OCI-LY7 (cell line): ENCODE measurements at regions not wholly inside any gene's neighbourhood (a gene's known extent, or its start where the extent isn't known, plus 50 kb on each side); places are given as distances from the start of the nearest gene placed in this dataset.

ENCODE experiments used
- BruUV-seq: library from RNA; stranded (reverse); fragments of 400-500 nt; replicated peaks from 2 replicates; lab custom pipeline; 2021; lab: Mats Ljungman, UMichigan
- CTCF ChIA-PET: fragments of 300-600 bp; sonication (Branson Sonifier 250); formaldehyde crosslinking; loops from one replicate; lab custom pipeline; 2022; ENCODE audit warnings: antibody characterized with exemption; ENCODE audit not compliant: unreplicated experiment; lab: Charles Lee
- POLR2A ChIA-PET: fragments of 300-600 bp; sonication (Branson Sonifier 250); formaldehyde crosslinking; loops from one replicate; lab custom pipeline; 2022; ENCODE audit warnings: antibody characterized with exemption; lab: Charles Lee
- DNase-seq: peaks from one replicate; pipeline ENCODE4 v3.0.0-alpha.2; 2015; ENCODE audit warnings: low spot score
- H2AFZ ChIP-seq: fragments of 200-600 bp; sonication (generic), shearing (Covaris generic); 2 replicates; pipeline ENCODE4 v1.6.1; 2014; ENCODE audit warnings: mild to moderate bottlenecking, antibody characterized with exemption, low read length, moderate library complexity
- H3K27ac ChIP-seq: fragments of 200-600 bp; sonication (generic); 2 replicates; pipeline ENCODE4 v1.5.1; 2014; ENCODE audit warnings: mixed run types, low read depth, mild to moderate bottlenecking, moderate library complexity, low read length, inconsistent platforms; ENCODE audit not compliant: poor library complexity, severe bottlenecking
- H3K36me3 ChIP-seq: fragments of 200-600 bp; sonication (generic); 2 replicates; pipeline ENCODE4 v1.6.1; 2014; ENCODE audit warnings: mild to moderate bottlenecking, antibody characterized with exemption, low read length, moderate library complexity, mixed read lengths; ENCODE audit not compliant: insufficient read depth
- H3K4me1 ChIP-seq: fragments of 200-600 bp; sonication (generic); 2 replicates; pipeline ENCODE4 v1.5.1; 2014; ENCODE audit warnings: mild to moderate bottlenecking, low read length; ENCODE audit not compliant: insufficient read depth, poor library complexity, severe bottlenecking
- H3K4me2 ChIP-seq: fragments of 200-600 bp; sonication (generic); 2 replicates; pipeline ENCODE4 v1.6.1; 2014; ENCODE audit warnings: mild to moderate bottlenecking, low read length
- H3K4me3 ChIP-seq: fragments of 200-600 bp; sonication (generic); 2 replicates; pipeline ENCODE4 v1.5.1; 2014; ENCODE audit warnings: mild to moderate bottlenecking, low read depth, low read length; ENCODE audit not compliant: poor library complexity, severe bottlenecking
- H3K79me2 ChIP-seq: fragments of 200-600 bp; sonication (generic); 2 replicates; pipeline ENCODE4 v1.6.1; 2016; ENCODE audit warnings: low read depth, mild to moderate bottlenecking, low read length, moderate library complexity, mixed read lengths; ENCODE audit not compliant: insufficient read depth
- H3K9me2 ChIP-seq: fragments of 200-600 bp; sonication (generic); 2 replicates; pipeline ENCODE4 v1.6.1; 2016; ENCODE audit warnings: mild to moderate bottlenecking, low read length, mixed read lengths; ENCODE audit not compliant: insufficient read depth
- H3K9me3 ChIP-seq: fragments of 200-600 bp; sonication (generic); 2 replicates; pipeline ENCODE4 v1.6.1; 2014; ENCODE audit warnings: mild to moderate bottlenecking, mixed run types, low read length, mixed read lengths
- H4K20me1 ChIP-seq: fragments of 200-600 bp; sonication (generic); 2 replicates; pipeline ENCODE4 v1.6.1; 2014; ENCODE audit warnings: mild to moderate bottlenecking, antibody characterized with exemption, low read length, moderate library complexity, mixed read lengths; ENCODE audit not compliant: insufficient read depth
- EZH2phosphoT487 ChIP-seq: fragments of 200-600 bp; sonication (generic); IDR thresholded peaks from 2 replicates; pipeline ENCODE4 v1.6.1; 2018; ENCODE audit warnings: low read depth, borderline replicate concordance, mild to moderate bottlenecking, mixed run types, antibody characterized with exemption, low read length, moderate library complexity, mixed read lengths
- intact Hi-C: fragments of 100-400 bp; cut with micrococcal nuclease; formaldehyde crosslinking; loops from one replicate; pipeline ENCODE4 v1.10.0; 2022; ENCODE audit not compliant: unreplicated experiment
- TF ChIP-seq, protein P1 (sequence below): fragments of 200-600 bp; sonication (generic); conservative IDR thresholded peaks from 2 replicates; pipeline ENCODE4 v1.5.1; 2014; ENCODE audit warnings: mild to moderate bottlenecking, antibody characterized with exemption, low read length, moderate library complexity, mixed read lengths

DNA sequence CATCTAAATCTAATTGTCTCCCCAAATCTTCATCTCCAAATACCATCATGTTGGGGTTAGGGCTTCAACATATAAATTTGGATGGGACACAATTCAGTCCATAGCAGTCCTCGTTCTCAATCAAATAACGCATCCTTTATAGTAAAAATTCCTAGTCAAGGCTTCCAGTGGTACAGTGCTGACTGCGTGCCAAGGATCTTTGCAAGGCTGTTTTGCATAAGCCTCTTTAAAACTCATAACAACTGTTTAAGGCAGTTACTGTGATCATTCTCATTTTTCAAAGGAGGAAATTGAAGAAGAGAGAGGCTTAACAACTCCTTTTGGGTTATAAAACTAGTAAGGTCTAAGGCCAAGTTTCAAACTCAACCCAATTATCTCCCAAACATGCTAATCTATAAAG lies 666.9 kb downstream of the NYAP2 start:
- H3K4me1 ChIP-seq = no peaks in the 10 kb centered on the region
- no peak overlapping the region for H3K27ac ChIP-seq
- H4K20me1 ChIP-seq = no peaks in the 10 kb centered on the region
- no peaks in the 10 kb centered on the region for H3K9me3 ChIP-seq
- no peaks in the 10 kb centered on the region for H3K36me3 ChIP-seq
- POLR2A ChIA-PET = no interaction called here
- H3K4me3 ChIP-seq = no peak overlapping the region
- DNase-seq = no peak
- no peak overlapping the region for H3K4me2 ChIP-seq
- CTCF ChIA-PET = no interaction called here
- intact Hi-C loops = no loop called here
- TF ChIP-seq EZH2phosphoT487 = no peak
- TF ChIP-seq, protein P1, sequence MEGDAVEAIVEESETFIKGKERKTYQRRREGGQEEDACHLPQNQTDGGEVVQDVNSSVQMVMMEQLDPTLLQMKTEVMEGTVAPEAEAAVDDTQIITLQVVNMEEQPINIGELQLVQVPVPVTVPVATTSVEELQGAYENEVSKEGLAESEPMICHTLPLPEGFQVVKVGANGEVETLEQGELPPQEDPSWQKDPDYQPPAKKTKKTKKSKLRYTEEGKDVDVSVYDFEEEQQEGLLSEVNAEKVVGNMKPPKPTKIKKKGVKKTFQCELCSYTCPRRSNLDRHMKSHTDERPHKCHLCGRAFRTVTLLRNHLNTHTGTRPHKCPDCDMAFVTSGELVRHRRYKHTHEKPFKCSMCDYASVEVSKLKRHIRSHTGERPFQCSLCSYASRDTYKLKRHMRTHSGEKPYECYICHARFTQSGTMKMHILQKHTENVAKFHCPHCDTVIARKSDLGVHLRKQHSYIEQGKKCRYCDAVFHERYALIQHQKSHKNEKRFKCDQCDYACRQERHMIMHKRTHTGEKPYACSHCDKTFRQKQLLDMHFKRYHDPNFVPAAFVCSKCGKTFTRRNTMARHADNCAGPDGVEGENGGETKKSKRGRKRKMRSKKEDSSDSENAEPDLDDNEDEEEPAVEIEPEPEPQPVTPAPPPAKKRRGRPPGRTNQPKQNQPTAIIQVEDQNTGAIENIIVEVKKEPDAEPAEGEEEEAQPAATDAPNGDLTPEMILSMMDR = no peak
- no TSS peak for BruUV-seq
- no peaks in the 10 kb centered on the region for H3K79me2 ChIP-seq
- no peaks in the 10 kb centered on the region for H3K9me2 ChIP-seq
- H2AFZ ChIP-seq = no peak overlapping the region

DNA sequence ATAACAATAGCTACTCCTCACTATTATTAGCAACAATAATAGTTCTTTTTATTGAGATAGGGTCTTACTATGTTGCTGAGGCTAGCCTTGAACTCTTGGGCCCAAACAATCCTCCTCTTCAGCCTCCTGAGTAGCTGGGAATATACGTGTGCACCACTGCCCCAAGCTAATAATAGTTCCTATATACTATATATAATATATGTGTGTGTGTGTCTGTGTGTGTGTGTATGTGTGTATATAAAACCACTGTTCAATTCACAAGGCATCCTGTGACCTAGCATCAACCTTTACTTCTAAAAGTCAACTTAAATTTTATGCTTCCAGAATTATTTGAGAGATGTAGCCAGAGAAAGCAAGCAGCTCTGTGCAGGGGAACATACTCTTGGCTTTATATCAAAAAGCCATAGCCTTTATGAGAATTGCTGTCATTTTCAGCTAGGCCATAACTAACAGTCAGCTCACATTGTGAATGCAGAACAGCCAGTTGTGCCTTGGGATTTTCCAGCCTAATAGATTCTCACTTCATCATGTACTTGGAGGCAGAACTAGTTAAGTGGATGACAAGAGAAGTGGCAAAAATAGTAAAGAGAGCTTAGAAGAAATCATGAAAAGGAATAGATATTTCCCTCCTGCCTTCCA lies 665.5 kb downstream of the NYAP2 start:
- Histone ChIP-seq H3K27ac (no peak overlapping the region), H3K9me2 (no peaks in the 10 kb centered on the region), H4K20me1 (no peaks in the 10 kb centered on the region), H3K36me3 (no peaks in the 10 kb centered on the region), H3K4me1 (no peaks in the 10 kb centered on the region), H3K79me2 (no peaks in the 10 kb centered on the region), H3K9me3 (no peaks in the 10 kb centered on the region), H3K4me3 (no peak overlapping the region), H3K4me2 (no peak overlapping the region), H2AFZ (no peak overlapping the region)
- TF ChIP-seq, protein P1 = no peak
- no peak for TF ChIP-seq EZH2phosphoT487
- ChIA-PET POLR2A (no interaction called here), CTCF (no interaction called here)
- intact Hi-C loops = no loop called here
- DNase-seq = no peak
- no TSS peak for BruUV-seq

DNA sequence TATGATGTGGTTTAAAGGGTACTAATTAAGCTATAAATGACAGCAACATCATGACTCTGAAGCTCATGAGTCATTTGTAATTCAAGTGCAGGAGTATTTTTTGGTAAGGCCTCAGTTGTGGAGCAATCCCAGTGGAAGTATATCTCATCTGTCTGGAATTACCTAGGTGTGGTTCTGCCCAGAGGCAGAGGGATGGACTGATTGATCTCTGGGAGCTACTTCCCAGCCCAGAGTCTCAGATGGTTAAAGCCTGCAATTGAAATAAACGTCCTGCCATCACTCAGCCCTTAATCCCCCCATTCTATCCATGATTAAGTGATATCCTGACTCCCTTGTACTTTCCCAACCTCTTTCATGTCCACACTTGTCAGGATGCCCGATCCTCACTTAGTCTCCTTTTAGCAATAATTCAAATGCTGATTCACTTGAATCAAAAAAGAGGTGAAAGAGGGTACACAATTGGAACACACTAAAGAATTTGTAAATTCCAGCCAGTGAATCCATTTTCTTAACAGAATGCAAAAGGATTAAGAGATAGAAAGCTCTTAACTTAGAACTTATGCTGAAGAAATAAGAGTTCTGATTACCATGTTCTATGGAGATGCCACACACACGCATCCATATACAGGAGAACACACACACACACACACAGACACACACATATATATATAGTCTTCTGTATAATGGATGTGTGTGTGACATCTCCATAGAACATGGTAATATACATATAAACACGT lies 664.4 kb downstream of the NYAP2 start:
- POLR2A ChIA-PET = interaction anchor here (0.6 kb wide), 1 partner anchor 435 kb away, joined by 7 read pairs; no protein-coding TSS in a partner anchor
- H3K79me2 ChIP-seq = no peaks in the 10 kb centered on the region
- H3K27ac ChIP-seq = no peak overlapping the region
- H3K9me2 ChIP-seq = no peaks in the 10 kb centered on the region
- DNase-seq = no peak
- no peak overlapping the region for H3K4me3 ChIP-seq
- H3K4me1 ChIP-seq = no peaks in the 10 kb centered on the region
- intact Hi-C loops = no loop called here
- no peaks in the 10 kb centered on the region for H4K20me1 ChIP-seq
- CTCF ChIA-PET = no interaction called here
- H3K4me2 ChIP-seq = no peak overlapping the region
- no TSS peak for BruUV-seq
- TF ChIP-seq EZH2phosphoT487 = no peak
- TF ChIP-seq, protein P1 = no peak
- H3K36me3 ChIP-seq = no peaks in the 10 kb centered on the region
- H2AFZ ChIP-seq = no peak overlapping the region
- no peaks in the 10 kb centered on the region for H3K9me3 ChIP-seq
